GM23338 (cell line): ENCODE measurements at regions not wholly inside any gene's neighbourhood (a gene's known extent, or its start where the extent isn't known, plus 50 kb on each side); places are given as distances from the start of the nearest gene placed in this dataset.
A peak's percentile ranks its signal among the peaks of the same experiment; 100 is the strongest.

Experiments used
- ATAC-seq: fragments of 200-7000 bp; cut with Tn5 transposase; 3 replicates; pipeline ENCODE4 v1.9.1; 2020
- DNase-seq: peaks from one replicate; pipeline ENCODE4 v3.0.0-alpha.2; 2015; ENCODE audit warnings: low spot score
- H2AFZ ChIP-seq: fragments of 200-600 bp; sonication (generic); 2 replicates; pipeline ENCODE4 v1.8.0; 2016; ENCODE audit warnings: antibody characterized with exemption, mild to moderate bottlenecking, moderate library complexity
- H3F3A ChIP-seq: fragments of 200-600 bp; sonication (generic); replicated peaks from 2 replicates; pipeline ENCODE4 v1.8.0; 2017; ENCODE audit warnings: antibody characterized with exemption, mixed run types, low read depth
- H3K27ac ChIP-seq: fragments of 200-600 bp; sonication (generic); 2 replicates; pipeline ENCODE4 v1.6.1; 2016; ENCODE audit warnings: low read depth
- H3K27me3 ChIP-seq: fragments of 200-600 bp; sonication (generic); 2 replicates; pipeline ENCODE4 v1.8.0; 2016; ENCODE audit warnings: mild to moderate bottlenecking, mixed run types, moderate library complexity; ENCODE audit not compliant: insufficient read depth
- H3K36me3 ChIP-seq: fragments of 200-600 bp; sonication (generic); 2 replicates; pipeline ENCODE4 v1.8.0; 2016; ENCODE audit warnings: mild to moderate bottlenecking; ENCODE audit not compliant: insufficient read depth
- H3K4me1 ChIP-seq: fragments of 200-600 bp; sonication (generic); 2 replicates; pipeline ENCODE4 v1.8.0; 2016; ENCODE audit warnings: mild to moderate bottlenecking, moderate library complexity; ENCODE audit not compliant: insufficient read depth
- H3K4me2 ChIP-seq: fragments of 200-600 bp; sonication (generic); 2 replicates; pipeline ENCODE4 v1.7.1; 2017; ENCODE audit warnings: mixed run types
- H3K4me3 ChIP-seq: fragments of 200-600 bp; sonication (generic); 2 replicates; pipeline ENCODE4 v1.6.1; 2016; ENCODE audit warnings: mixed run types
- H3K79me2 ChIP-seq: fragments of 200-600 bp; sonication (generic); replicated peaks from 2 replicates; pipeline ENCODE4 v1.8.0; 2017; ENCODE audit warnings: mild to moderate bottlenecking; ENCODE audit not compliant: insufficient read depth
- H3K9me2 ChIP-seq: fragments of 200-600 bp; sonication (generic); 2 replicates; pipeline ENCODE4 v1.8.0; 2017; ENCODE audit not compliant: insufficient read depth
- H4K20me1 ChIP-seq: fragments of 200-600 bp; sonication (generic); replicated peaks from 2 replicates; pipeline ENCODE4 v1.8.0; 2017; ENCODE audit warnings: mild to moderate bottlenecking; ENCODE audit not compliant: insufficient read depth
- H3K27ac Mint-ChIP-seq: 2 replicates; pipeline ENCODE4 v1.8.0; 2020; ENCODE audit warnings: inconsistent platforms, mild to moderate bottlenecking, moderate library complexity, mixed read lengths
- H3K27me3 Mint-ChIP-seq: 3 replicates; pipeline ENCODE4 v1.8.0; 2022; ENCODE audit warnings: low read depth, mild to moderate bottlenecking, moderate library complexity, mixed read lengths, inconsistent platforms; ENCODE audit not compliant: insufficient read depth, poor library complexity
- H3K36me3 Mint-ChIP-seq: 3 replicates; pipeline ENCODE4 v1.8.0; 2021; ENCODE audit warnings: low read depth, mild to moderate bottlenecking, inconsistent platforms, moderate library complexity, mixed read lengths
- H3K4me1 Mint-ChIP-seq: 3 replicates; pipeline ENCODE4 v1.8.0; 2020; ENCODE audit warnings: mild to moderate bottlenecking, inconsistent platforms, mixed read lengths
- H3K4me3 Mint-ChIP-seq: 3 replicates; pipeline ENCODE4 v1.8.0; 2021; ENCODE audit warnings: moderate library complexity, mild to moderate bottlenecking, inconsistent platforms, mixed read lengths
- H3K9me3 Mint-ChIP-seq: 3 replicates; pipeline ENCODE4 v1.8.0; 2020; ENCODE audit warnings: moderate library complexity, mild to moderate bottlenecking, inconsistent platforms, mixed read lengths
- CREB1 ChIP-seq: fragments of 250-450 bp; sonication (Bioruptor Pico); IDR thresholded peaks from 2 replicates; pipeline ENCODE4 v1.5.0; 2020; ENCODE audit warnings: low read depth, mild to moderate bottlenecking, moderate library complexity
- EZH2 ChIP-seq: fragments of 200-600 bp; sonication (generic); IDR thresholded peaks from one replicate; pipeline ENCODE4 v1.8.0; 2017; ENCODE audit warnings: antibody characterized with exemption, mild to moderate bottlenecking, low read depth; ENCODE audit not compliant: unreplicated experiment
- EZH2phosphoT487 ChIP-seq: fragments of 200-600 bp; sonication (generic); IDR thresholded peaks from one replicate; pipeline ENCODE4 v1.8.1; 2018; ENCODE audit warnings: antibody characterized with exemption; ENCODE audit not compliant: unreplicated experiment
- JUNB ChIP-seq: IDR thresholded peaks from one replicate; pipeline ENCODE4 v1.6.1; 2016; ENCODE audit warnings: antibody characterized with exemption; ENCODE audit not compliant: unreplicated experiment
- NANOG ChIP-seq: IDR thresholded peaks from 2 replicates; pipeline ENCODE4 v1.6.1; 2016; ENCODE audit warnings: antibody characterized with exemption, borderline replicate concordance
- STAT1 ChIP-seq: IDR thresholded peaks from one replicate; pipeline ENCODE4 v1.6.1; 2016; ENCODE audit warnings: antibody characterized with exemption; ENCODE audit not compliant: unreplicated experiment
- ZNF114 ChIP-seq: fragments of 250-450 bp; sonication (Bioruptor Pico); IDR thresholded peaks from 2 replicates; pipeline ENCODE4 v1.5.0; 2020; ENCODE audit warnings: mild to moderate bottlenecking, moderate library complexity
- TF ChIP-seq, protein P1 (sequence below): IDR thresholded peaks from one replicate; pipeline ENCODE4 v1.6.1; 2018; ENCODE audit warnings: antibody characterized with exemption; ENCODE audit not compliant: unreplicated experiment
- TF ChIP-seq, protein P2 (sequence below): IDR thresholded peaks from 2 replicates; pipeline ENCODE4 v1.6.1; 2016; ENCODE audit warnings: antibody characterized with exemption
- TF ChIP-seq, protein P3 (sequence below), 2 experiments: fragments of 200-600 bp in 1 of 2; sonication (generic) in 1 of 2; conservative IDR thresholded peaks; 2 replicates each; pipeline versions ENCODE4 v1.5.1 to v1.6.1; 2016 to 2017; ENCODE audit warnings: antibody characterized with exemption in 2 of 2, low read depth in 2 of 2, mild to moderate bottlenecking in 2 of 2, moderate library complexity in 1 of 2
- TF ChIP-seq, protein P4 (sequence below): fragments of 250-450 bp; sonication (Bioruptor Pico); IDR thresholded peaks from 2 replicates; pipeline ENCODE4 v1.5.0; 2020; ENCODE audit warnings: mild to moderate bottlenecking, moderate library complexity

DNA sequence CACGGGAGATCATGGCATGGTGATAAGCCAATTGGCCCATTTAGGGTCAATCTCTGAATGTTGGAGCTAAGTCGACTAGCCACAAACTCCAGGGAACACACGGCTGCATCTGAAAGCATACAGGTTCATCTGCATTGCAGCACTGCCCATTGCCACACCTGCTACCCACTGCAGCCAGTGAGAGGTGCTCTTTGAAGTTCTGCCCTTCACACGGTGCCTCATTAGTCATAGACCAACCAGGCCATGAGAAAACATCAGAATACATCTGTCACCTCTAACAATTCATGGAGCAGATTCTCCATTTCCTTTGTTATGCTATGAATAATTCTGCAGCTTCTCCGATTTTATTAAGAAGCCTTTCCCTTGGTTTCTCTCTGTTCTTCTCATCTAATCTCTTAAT, 65.7 kb upstream of the FAM204A start:
- TF ChIP-seq JUNB (no peak), ZNF114 (CRISPR knock-in tag) (no peak), EZH2phosphoT487 (no peak), NANOG (no peak), CREB1 (CRISPR knock-in tag) (no peak), STAT1 (no peak), EZH2 (no peak)
- TF ChIP-seq, protein P1, sequence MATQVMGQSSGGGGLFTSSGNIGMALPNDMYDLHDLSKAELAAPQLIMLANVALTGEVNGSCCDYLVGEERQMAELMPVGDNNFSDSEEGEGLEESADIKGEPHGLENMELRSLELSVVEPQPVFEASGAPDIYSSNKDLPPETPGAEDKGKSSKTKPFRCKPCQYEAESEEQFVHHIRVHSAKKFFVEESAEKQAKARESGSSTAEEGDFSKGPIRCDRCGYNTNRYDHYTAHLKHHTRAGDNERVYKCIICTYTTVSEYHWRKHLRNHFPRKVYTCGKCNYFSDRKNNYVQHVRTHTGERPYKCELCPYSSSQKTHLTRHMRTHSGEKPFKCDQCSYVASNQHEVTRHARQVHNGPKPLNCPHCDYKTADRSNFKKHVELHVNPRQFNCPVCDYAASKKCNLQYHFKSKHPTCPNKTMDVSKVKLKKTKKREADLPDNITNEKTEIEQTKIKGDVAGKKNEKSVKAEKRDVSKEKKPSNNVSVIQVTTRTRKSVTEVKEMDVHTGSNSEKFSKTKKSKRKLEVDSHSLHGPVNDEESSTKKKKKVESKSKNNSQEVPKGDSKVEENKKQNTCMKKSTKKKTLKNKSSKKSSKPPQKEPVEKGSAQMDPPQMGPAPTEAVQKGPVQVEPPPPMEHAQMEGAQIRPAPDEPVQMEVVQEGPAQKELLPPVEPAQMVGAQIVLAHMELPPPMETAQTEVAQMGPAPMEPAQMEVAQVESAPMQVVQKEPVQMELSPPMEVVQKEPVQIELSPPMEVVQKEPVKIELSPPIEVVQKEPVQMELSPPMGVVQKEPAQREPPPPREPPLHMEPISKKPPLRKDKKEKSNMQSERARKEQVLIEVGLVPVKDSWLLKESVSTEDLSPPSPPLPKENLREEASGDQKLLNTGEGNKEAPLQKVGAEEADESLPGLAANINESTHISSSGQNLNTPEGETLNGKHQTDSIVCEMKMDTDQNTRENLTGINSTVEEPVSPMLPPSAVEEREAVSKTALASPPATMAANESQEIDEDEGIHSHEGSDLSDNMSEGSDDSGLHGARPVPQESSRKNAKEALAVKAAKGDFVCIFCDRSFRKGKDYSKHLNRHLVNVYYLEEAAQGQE, result no peak
- TF ChIP-seq, protein P2, sequence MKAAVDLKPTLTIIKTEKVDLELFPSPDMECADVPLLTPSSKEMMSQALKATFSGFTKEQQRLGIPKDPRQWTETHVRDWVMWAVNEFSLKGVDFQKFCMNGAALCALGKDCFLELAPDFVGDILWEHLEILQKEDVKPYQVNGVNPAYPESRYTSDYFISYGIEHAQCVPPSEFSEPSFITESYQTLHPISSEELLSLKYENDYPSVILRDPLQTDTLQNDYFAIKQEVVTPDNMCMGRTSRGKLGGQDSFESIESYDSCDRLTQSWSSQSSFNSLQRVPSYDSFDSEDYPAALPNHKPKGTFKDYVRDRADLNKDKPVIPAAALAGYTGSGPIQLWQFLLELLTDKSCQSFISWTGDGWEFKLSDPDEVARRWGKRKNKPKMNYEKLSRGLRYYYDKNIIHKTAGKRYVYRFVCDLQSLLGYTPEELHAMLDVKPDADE, result no peak
- TF ChIP-seq, protein P3, sequence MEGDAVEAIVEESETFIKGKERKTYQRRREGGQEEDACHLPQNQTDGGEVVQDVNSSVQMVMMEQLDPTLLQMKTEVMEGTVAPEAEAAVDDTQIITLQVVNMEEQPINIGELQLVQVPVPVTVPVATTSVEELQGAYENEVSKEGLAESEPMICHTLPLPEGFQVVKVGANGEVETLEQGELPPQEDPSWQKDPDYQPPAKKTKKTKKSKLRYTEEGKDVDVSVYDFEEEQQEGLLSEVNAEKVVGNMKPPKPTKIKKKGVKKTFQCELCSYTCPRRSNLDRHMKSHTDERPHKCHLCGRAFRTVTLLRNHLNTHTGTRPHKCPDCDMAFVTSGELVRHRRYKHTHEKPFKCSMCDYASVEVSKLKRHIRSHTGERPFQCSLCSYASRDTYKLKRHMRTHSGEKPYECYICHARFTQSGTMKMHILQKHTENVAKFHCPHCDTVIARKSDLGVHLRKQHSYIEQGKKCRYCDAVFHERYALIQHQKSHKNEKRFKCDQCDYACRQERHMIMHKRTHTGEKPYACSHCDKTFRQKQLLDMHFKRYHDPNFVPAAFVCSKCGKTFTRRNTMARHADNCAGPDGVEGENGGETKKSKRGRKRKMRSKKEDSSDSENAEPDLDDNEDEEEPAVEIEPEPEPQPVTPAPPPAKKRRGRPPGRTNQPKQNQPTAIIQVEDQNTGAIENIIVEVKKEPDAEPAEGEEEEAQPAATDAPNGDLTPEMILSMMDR (conservative IDR thresholded peaks at IDR 0.05; ENCODE audit: low read depth in 2 of 2), result no peak
- TF ChIP-seq, protein P4, sequence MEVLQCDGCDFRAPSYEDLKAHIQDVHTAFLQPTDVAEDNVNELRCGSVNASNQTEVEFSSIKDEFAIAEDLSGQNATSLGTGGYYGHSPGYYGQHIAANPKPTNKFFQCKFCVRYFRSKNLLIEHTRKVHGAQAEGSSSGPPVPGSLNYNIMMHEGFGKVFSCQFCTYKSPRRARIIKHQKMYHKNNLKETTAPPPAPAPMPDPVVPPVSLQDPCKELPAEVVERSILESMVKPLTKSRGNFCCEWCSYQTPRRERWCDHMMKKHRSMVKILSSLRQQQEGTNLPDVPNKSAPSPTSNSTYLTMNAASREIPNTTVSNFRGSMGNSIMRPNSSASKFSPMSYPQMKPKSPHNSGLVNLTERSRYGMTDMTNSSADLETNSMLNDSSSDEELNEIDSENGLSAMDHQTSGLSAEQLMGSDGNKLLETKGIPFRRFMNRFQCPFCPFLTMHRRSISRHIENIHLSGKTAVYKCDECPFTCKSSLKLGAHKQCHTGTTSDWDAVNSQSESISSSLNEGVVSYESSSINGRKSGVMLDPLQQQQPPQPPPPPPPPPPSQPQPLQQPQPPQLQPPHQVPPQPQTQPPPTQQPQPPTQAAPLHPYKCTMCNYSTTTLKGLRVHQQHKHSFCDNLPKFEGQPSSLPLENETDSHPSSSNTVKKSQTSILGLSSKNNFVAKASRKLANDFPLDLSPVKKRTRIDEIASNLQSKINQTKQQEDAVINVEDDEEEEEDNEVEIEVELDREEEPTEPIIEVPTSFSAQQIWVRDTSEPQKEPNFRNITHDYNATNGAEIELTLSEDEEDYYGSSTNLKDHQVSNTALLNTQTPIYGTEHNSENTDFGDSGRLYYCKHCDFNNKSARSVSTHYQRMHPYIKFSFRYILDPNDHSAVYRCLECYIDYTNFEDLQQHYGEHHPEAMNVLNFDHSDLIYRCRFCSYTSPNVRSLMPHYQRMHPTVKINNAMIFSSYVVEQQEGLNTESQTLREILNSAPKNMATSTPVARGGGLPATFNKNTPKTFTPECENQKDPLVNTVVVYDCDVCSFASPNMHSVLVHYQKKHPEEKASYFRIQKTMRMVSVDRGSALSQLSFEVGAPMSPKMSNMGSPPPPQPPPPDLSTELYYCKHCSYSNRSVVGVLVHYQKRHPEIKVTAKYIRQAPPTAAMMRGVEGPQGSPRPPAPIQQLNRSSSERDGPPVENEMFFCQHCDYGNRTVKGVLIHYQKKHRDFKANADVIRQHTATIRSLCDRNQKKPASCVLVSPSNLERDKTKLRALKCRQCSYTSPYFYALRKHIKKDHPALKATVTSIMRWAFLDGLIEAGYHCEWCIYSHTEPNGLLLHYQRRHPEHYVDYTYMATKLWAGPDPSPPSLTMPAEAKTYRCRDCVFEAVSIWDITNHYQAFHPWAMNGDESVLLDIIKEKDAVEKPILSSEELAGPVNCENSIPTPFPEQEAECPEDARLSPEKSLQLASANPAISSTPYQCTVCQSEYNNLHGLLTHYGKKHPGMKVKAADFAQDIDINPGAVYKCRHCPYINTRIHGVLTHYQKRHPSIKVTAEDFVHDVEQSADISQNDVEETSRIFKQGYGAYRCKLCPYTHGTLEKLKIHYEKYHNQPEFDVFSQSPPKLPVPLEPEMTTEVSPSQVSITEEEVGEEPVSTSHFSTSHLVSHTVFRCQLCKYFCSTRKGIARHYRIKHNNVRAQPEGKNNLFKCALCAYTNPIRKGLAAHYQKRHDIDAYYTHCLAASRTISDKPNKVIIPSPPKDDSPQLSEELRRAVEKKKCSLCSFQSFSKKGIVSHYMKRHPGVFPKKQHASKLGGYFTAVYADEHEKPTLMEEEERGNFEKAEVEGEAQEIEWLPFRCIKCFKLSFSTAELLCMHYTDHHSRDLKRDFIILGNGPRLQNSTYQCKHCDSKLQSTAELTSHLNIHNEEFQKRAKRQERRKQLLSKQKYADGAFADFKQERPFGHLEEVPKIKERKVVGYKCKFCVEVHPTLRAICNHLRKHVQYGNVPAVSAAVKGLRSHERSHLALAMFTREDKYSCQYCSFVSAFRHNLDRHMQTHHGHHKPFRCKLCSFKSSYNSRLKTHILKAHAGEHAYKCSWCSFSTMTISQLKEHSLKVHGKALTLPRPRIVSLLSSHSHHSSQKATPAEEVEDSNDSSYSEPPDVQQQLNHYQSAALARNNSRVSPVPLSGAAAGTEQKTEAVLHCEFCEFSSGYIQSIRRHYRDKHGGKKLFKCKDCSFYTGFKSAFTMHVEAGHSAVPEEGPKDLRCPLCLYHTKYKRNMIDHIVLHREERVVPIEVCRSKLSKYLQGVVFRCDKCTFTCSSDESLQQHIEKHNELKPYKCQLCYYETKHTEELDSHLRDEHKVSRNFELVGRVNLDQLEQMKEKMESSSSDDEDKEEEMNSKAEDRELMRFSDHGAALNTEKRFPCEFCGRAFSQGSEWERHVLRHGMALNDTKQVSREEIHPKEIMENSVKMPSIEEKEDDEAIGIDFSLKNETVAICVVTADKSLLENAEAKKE (CRISPR knock-in tag), result no peak
- peaks cover 32% of the 10 kb centered on the region for H3K4me1 Mint-ChIP-seq
- Histone ChIP-seq H3K27me3 (no peaks in the 10 kb centered on the region), H4K20me1 (no peaks in the 10 kb centered on the region), H3K9me2 (no peaks in the 10 kb centered on the region), H3K4me1 (peaks cover 19% of the 10 kb centered on the region), H3K27ac (no peak overlapping the region), H3K4me3 (no peak overlapping the region), H3K79me2 (no peaks in the 10 kb centered on the region), H3K4me2 (0 out of 2 replicates have a peak overlapping the region, but pooled peaks have one; percentile 39), H3F3A (no peaks in the 10 kb centered on the region), H2AFZ (no peak overlapping the region), H3K36me3 (no peaks in the 10 kb centered on the region)
- no peaks in the 10 kb centered on the region for H3K9me3 Mint-ChIP-seq
- H3K27me3 Mint-ChIP-seq, result peaks cover 2% of the 10 kb centered on the region
- H3K36me3 Mint-ChIP-seq, result no peaks in the 10 kb centered on the region
- no peak overlapping the region for H3K27ac Mint-ChIP-seq
- DNase-seq (no peak), ATAC-seq (peak; percentile 67)
- no peak overlapping the region for H3K4me3 Mint-ChIP-seq
